H1 (cell line): ENCODE measurements at regions not wholly inside any gene's neighbourhood (a gene's known extent, or its start where the extent isn't known, plus 50 kb on each side); places are given as distances from the start of the nearest gene placed in this dataset.

Experiments used
- ATF3 ChIP-seq: IDR thresholded peaks from 2 replicates; pipeline ENCODE4 v1.6.1; 2011; ENCODE audit warnings: low read depth, mild to moderate bottlenecking, low read length; ENCODE audit not compliant: insufficient read depth
- CTCF ChIP-seq, 3 experiments: IDR thresholded peaks; 1 replicate in 2 of 3; 2 replicates in 1 of 3; pipeline versions ENCODE4 v1.5.1 to v1.6.1; 2011; ENCODE audit warnings: low read length in 3 of 3, mild to moderate bottlenecking in 3 of 3, inconsistent platforms in 2 of 3, low read depth in 1 of 3, moderate library complexity in 1 of 3; ENCODE audit not compliant: insufficient read depth in 1 of 3; ENCODE audit errors: control extremely low read depth in 1 of 3
- NRF1 ChIP-seq: IDR thresholded peaks from 2 replicates; pipeline ENCODE4 v1.6.1; 2011; ENCODE audit warnings: mild to moderate bottlenecking, low read depth, low read length, improper control_type of control experiment
- POLR2A ChIP-seq, 2 experiments: IDR thresholded peaks; 1 replicate in 1 of 2; 2 replicates in 1 of 2; pipeline ENCODE4 v1.6.1; 2011; ENCODE audit warnings: low read depth in 2 of 2, low read length in 2 of 2, mild to moderate bottlenecking in 2 of 2; ENCODE audit errors: control extremely low read depth in 1 of 2
- RAD21 ChIP-seq, 2 experiments: IDR thresholded peaks in 1 of 2; conservative IDR thresholded peaks in 1 of 2; 2 replicates each; pipeline ENCODE4 v1.6.1; 2011; ENCODE audit warnings: low read depth in 2 of 2, low read length in 2 of 2, improper control_type of control experiment in 1 of 2, inconsistent platforms in 1 of 2, mild to moderate bottlenecking in 1 of 2, moderate library complexity in 1 of 2
- SIN3A ChIP-seq, 2 experiments: IDR thresholded peaks in 1 of 2; conservative IDR thresholded peaks in 1 of 2; 2 replicates each; pipeline ENCODE4 v1.6.1; 2011 to 2012; ENCODE audit warnings: low read length in 2 of 2, improper control_type of control experiment in 1 of 2, low read depth in 1 of 2, mild to moderate bottlenecking in 1 of 2

- TF ChIP-seq NRF1, result no peak
- TF ChIP-seq POLR2A (IDR thresholded peaks at IDR 0.05; ENCODE audit: control extremely low read depth in 1 of 2, low read depth in 2 of 2, low read length in 2 of 2), result no peak
- no peak for TF ChIP-seq ATF3
- TF ChIP-seq CTCF (IDR thresholded peaks at IDR 0.05; ENCODE audit: control extremely low read depth in 1 of 3, insufficient read depth in 1 of 3, low read depth in 1 of 3, low read length in 3 of 3), result no peak
- TF ChIP-seq RAD21 (IDR thresholded peaks at IDR 0.05 in 1 of 2, conservative IDR thresholded peaks at IDR 0.05 in 1 of 2; ENCODE audit: low read depth in 2 of 2, low read length in 2 of 2), result no peak
- TF ChIP-seq SIN3A (conservative IDR thresholded peaks at IDR 0.05 in 1 of 2, IDR thresholded peaks at IDR 0.05 in 1 of 2; ENCODE audit: low read depth in 1 of 2, low read length in 2 of 2), result no peak
Measured at GRCh38 chrX:117713411-117713810, 403.2 kb downstream of the KLHL13 start.
